H1 (cell line): ENCODE measurements at regions not wholly inside any gene's neighbourhood (a gene's known extent, or its start where the extent isn't known, plus 50 kb on each side); places are given as distances from the start of the nearest gene placed in this dataset.

Experiments
- CTCF ChIA-PET: fragments of 300-600 bp; sonication (Branson Sonifier 250); formaldehyde crosslinking; loops from one replicate; lab custom pipeline; 2021; ENCODE audit not compliant: partially characterized antibody; lab: Charles Lee
- POLR2A ChIA-PET: fragments of 300-600 bp; sonication (Branson Sonifier 250); formaldehyde crosslinking; loops from one replicate; lab custom pipeline; 2021; ENCODE audit warnings: inconsistent platforms; ENCODE audit not compliant: partially characterized antibody; lab: Charles Lee
- DNase-seq, 2 experiments: peaks; one replicate each; pipeline versions ENCODE4 v3.0.0 to v3.0.0-alpha.2; 2010 to 2022; ENCODE audit warnings: low spot score in 2 of 2, low read depth in 1 of 2, mixed read lengths in 1 of 2
- FAIRE-seq: peaks from 2 replicates; lab custom pipeline; 2011; peaks lifted over from hg19 to GRCh38; lab: Jason Lieb, UNC
- H2AFZ ChIP-seq: 2 replicates; pipeline ENCODE4 v1.8.1; 2012; ENCODE audit warnings: low read length, inconsistent platforms
- H2AK5ac ChIP-seq: 2 replicates; pipeline ENCODE4 v1.6.1; 2013; ENCODE audit warnings: low read depth, low read length
- H2BK120ac ChIP-seq: replicated peaks from 2 replicates; pipeline ENCODE3; 2013; ENCODE audit warnings: low read depth, low read length, inconsistent platforms
- H2BK12ac ChIP-seq: 2 replicates; pipeline ENCODE4 v1.6.1; 2013; ENCODE audit warnings: low read depth, low read length
- H2BK15ac ChIP-seq: 2 replicates; pipeline ENCODE4 v1.6.1; 2013; ENCODE audit warnings: low read length
- H2BK20ac ChIP-seq: 2 replicates; pipeline ENCODE4 v1.6.1; 2013; ENCODE audit warnings: low read length
- H2BK5ac ChIP-seq: 2 replicates; pipeline ENCODE4 v1.6.1; 2013; ENCODE audit warnings: low read depth, low read length
- H3K14ac ChIP-seq: 2 replicates; pipeline ENCODE4 v1.6.1; 2013; ENCODE audit warnings: inconsistent platforms; ENCODE audit not compliant: insufficient read length
- H3K18ac ChIP-seq: 2 replicates; pipeline ENCODE4 v1.6.1; 2013; ENCODE audit warnings: low read length; ENCODE audit errors: extremely low read depth
- H3K23ac ChIP-seq: 2 replicates; pipeline ENCODE4 v1.6.1; 2013; ENCODE audit warnings: inconsistent platforms; ENCODE audit not compliant: insufficient read length
- H3K23me2 ChIP-seq: 2 replicates; pipeline ENCODE4 v1.6.1; 2013; ENCODE audit warnings: low read depth, low read length
- H3K27ac ChIP-seq: 2 replicates; pipeline ENCODE4 v1.6.1; 2011; ENCODE audit warnings: low read depth, low read length, inconsistent platforms
- H3K27me3 ChIP-seq, 4 experiments: replicated peaks in 1 of 4; 1 replicate in 1 of 4; 2 replicates in 3 of 4; pipeline versions ENCODE4 v1.6.1 to v1.8.1; 2011 to 2013; ENCODE audit warnings: low read length in 3 of 4, mild to moderate bottlenecking in 3 of 4, inconsistent platforms in 2 of 4, mixed read lengths in 2 of 4, moderate library complexity in 1 of 4; ENCODE audit not compliant: control insufficient read depth in 3 of 4, insufficient read depth in 3 of 4; ENCODE audit errors: extremely low read depth in 1 of 4
- H3K36me3 ChIP-seq, 4 experiments: 2 replicates each; pipeline versions ENCODE4 v1.6.1 to v1.8.1; 2011 to 2013; ENCODE audit warnings: mild to moderate bottlenecking in 4 of 4, low read length in 3 of 4, moderate library complexity in 2 of 4, control low read depth in 1 of 4, inconsistent platforms in 1 of 4; ENCODE audit not compliant: insufficient read depth in 4 of 4, control insufficient read depth in 2 of 4
- H3K4ac ChIP-seq: replicated peaks from 2 replicates; pipeline ENCODE3; 2013; ENCODE audit warnings: low read length, low read depth, mixed read lengths, inconsistent platforms; ENCODE audit not compliant: insufficient read length
- H3K4me1 ChIP-seq, 4 experiments: replicated peaks in 1 of 4; 1 replicate in 1 of 4; 2 replicates in 3 of 4; pipeline versions ENCODE4 v1.6.1 to v1.8.1; 2011 to 2013; ENCODE audit warnings: low read length in 3 of 4, inconsistent platforms in 2 of 4, mixed read lengths in 1 of 4; ENCODE audit not compliant: insufficient read depth in 4 of 4, control insufficient read depth in 3 of 4
- H3K4me2 ChIP-seq, 2 experiments: 2 replicates each; pipeline versions ENCODE4 v1.6.1 to v1.8.1; 2011 to 2013; ENCODE audit warnings: low read depth in 2 of 2, low read length in 2 of 2, control low read depth in 1 of 2, inconsistent platforms in 1 of 2, mild to moderate bottlenecking in 1 of 2; ENCODE audit not compliant: insufficient read depth in 1 of 2
- H3K4me3 ChIP-seq, 4 experiments: fragments of 200-600, 300-600 bp in 1 of 4; sonication (generic), shearing (Covaris generic), sonication (Bioruptor Twin) in 1 of 4; 2 replicates each; pipeline versions ENCODE4 v1.5.1 to v1.8.1; 2011 to 2016; ENCODE audit warnings: low read length in 4 of 4, low read depth in 3 of 4, control low read depth in 2 of 4, inconsistent platforms in 2 of 4, mild to moderate bottlenecking in 2 of 4, mixed read lengths in 1 of 4, moderate library complexity in 1 of 4; ENCODE audit not compliant: insufficient read depth in 2 of 4; ENCODE audit errors: extremely low read depth in 1 of 4
- H3K56ac ChIP-seq: replicated peaks from 2 replicates; pipeline ENCODE3; 2013; ENCODE audit warnings: low read depth, mild to moderate bottlenecking, mixed read lengths, low read length, inconsistent platforms; ENCODE audit not compliant: insufficient read length
- H3K79me1 ChIP-seq: 2 replicates; pipeline ENCODE4 v1.6.1; 2013; ENCODE audit warnings: low read depth, low read length, control low read depth
- H3K79me2 ChIP-seq, 2 experiments: 2 replicates each; pipeline versions ENCODE4 v1.6.1 to v1.8.1; 2012 to 2013; ENCODE audit warnings: low read length in 2 of 2, mild to moderate bottlenecking in 2 of 2, inconsistent platforms in 1 of 2; ENCODE audit not compliant: insufficient read depth in 2 of 2, control insufficient read depth in 1 of 2
- H3K9ac ChIP-seq, 4 experiments: replicated peaks in 1 of 4; 1 replicate in 1 of 4; 2 replicates in 3 of 4; pipeline versions ENCODE4 v1.6.1 to v1.8.1; 2011 to 2013; ENCODE audit warnings: low read depth in 3 of 4, low read length in 3 of 4, control low read depth in 2 of 4, mild to moderate bottlenecking in 2 of 4, moderate library complexity in 2 of 4, inconsistent platforms in 1 of 4; ENCODE audit errors: extremely low read depth in 1 of 4
- H3K9me3 ChIP-seq, 2 experiments: 2 replicates each; pipeline versions ENCODE4 v1.6.1 to v1.8.1; 2012 to 2013; ENCODE audit warnings: mild to moderate bottlenecking in 2 of 2, moderate library complexity in 2 of 2, control low read depth in 1 of 2, inconsistent platforms in 1 of 2, low read depth in 1 of 2, low read length in 1 of 2, mixed read lengths in 1 of 2; ENCODE audit not compliant: insufficient read depth in 2 of 2
- H4K20me1 ChIP-seq, 2 experiments: replicated peaks in 1 of 2; 2 replicates each; pipeline versions ENCODE3 to v1.8.1; 2011 to 2013; ENCODE audit warnings: inconsistent platforms in 2 of 2, low read length in 2 of 2, mild to moderate bottlenecking in 1 of 2; ENCODE audit not compliant: insufficient read depth in 2 of 2, control insufficient read depth in 1 of 2
- H4K5ac ChIP-seq: 2 replicates; pipeline ENCODE4 v1.6.1; 2013; ENCODE audit warnings: low read length, low read depth, mixed read lengths, inconsistent platforms; ENCODE audit not compliant: insufficient read length
- H4K8ac ChIP-seq: 2 replicates; pipeline ENCODE4 v1.8.0; 2013; ENCODE audit warnings: mild to moderate bottlenecking, moderate library complexity, low read length, inconsistent platforms; ENCODE audit not compliant: insufficient read depth; ENCODE audit errors: extremely low read depth
- H4K91ac ChIP-seq: replicated peaks from 2 replicates; pipeline ENCODE3; 2013; ENCODE audit warnings: low read length, mixed read lengths, inconsistent platforms; ENCODE audit not compliant: insufficient read length
- CTBP2 ChIP-seq: IDR thresholded peaks from 2 replicates; pipeline ENCODE4 v1.7.0; 2011; ENCODE audit warnings: borderline replicate concordance, mild to moderate bottlenecking, moderate library complexity, mixed read lengths, low read length; ENCODE audit not compliant: insufficient read depth, insufficient read length
- WGBS, 2 experiments: shearing (Covaris generic) in 1 of 2; methylation state at CpG; one replicate each; pipeline versions ENCODE4 v1.1.6 to v1.1.7; 2013 to 2015; ENCODE audit warnings: low lambda C conversion rate in 2 of 2, mixed read lengths in 2 of 2, inconsistent platforms in 1 of 2, low coverage in 1 of 2, missing lambda C conversion rate in 1 of 2; ENCODE audit not compliant: insufficient replicate concordance in 2 of 2, insufficient coverage in 1 of 2, insufficient read length in 1 of 2; ENCODE audit errors: extremely low coverage in 1 of 2, missing lambda C conversion rate in 1 of 2; 5-methylcytosine and 5-hydroxymethylcytosine counted together

DNA sequence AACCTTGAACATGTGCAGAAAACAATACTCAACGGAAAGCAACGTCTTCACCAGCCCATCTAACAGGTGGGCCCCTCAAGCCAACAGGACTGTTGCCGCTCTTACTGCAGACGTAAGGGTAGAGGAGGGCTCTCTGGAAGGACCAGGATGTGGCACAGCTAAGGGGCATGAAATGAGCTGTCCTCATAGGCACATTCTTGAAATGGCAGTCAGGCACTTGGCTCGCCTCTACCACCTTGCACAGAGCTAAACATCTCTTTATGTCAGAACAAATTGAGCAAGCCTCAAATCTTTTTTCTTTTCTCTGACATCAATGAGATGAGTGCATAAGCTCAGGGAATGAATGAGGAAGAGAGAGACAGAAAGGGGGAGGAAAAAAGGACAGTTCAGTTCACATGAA is 86.4 kb upstream of the ESRRG start:
- DNase-seq (no peak), FAIRE-seq (no peak)
- POLR2A ChIA-PET = no interaction called here
- Histone ChIP-seq H3K9me3 (no peaks in the 10 kb centered on the region), H2AK5ac (no peak overlapping the region), H4K8ac (no peak overlapping the region), H3K18ac (no peak overlapping the region), H2BK20ac (no peak overlapping the region), H3K23me2 (no peaks in the 10 kb centered on the region), H3K23ac (no peak overlapping the region), H2BK5ac (no peak overlapping the region), H3K79me1 (no peaks in the 10 kb centered on the region), H3K79me2 (no peaks in the 10 kb centered on the region), H3K56ac (no peak overlapping the region), H3K4ac (no peak overlapping the region), H4K5ac (no peak overlapping the region), H2BK120ac (no peak overlapping the region), H3K14ac (no peak overlapping the region), H3K9ac (no peak overlapping the region), H3K4me3 (no peak overlapping the region), H3K4me2 (no peak overlapping the region), H3K27ac (no peak overlapping the region), H3K27me3 (no peaks in the 10 kb centered on the region), H4K20me1 (no peaks in the 10 kb centered on the region), H4K91ac (no peak overlapping the region), H2BK15ac (no peak overlapping the region), H3K36me3 (no peaks in the 10 kb centered on the region), H3K4me1 (peaks cover 1 to 15% (median 7%) of the 10 kb centered on the region in 4 experiments; a peak in 6 of 7 replicates), H2BK12ac (no peak overlapping the region), H2AFZ (no peak overlapping the region; the same call in 1 of the 2 replicates)
- CTCF ChIA-PET = interaction anchor here (0.7 to 2.0 kb wide), 3 partner anchors 14 to 238 kb away, joined by 3 to 5 read pairs (median 3); no protein-coding TSS in a partner anchor
- WGBS, 2 experiments = 75% methylated on average over 5 of the region's 5 CpGs; no CpG with 5 or more reads in 1 of the 2 experiments
- no peak for TF ChIP-seq CTBP2
